ENCODE measurements at regions not wholly inside any gene's neighbourhood (a gene's known extent, or its start where the extent isn't known, plus 50 kb on each side); places are given as distances from the start of the nearest gene placed in this dataset.

DNA sequence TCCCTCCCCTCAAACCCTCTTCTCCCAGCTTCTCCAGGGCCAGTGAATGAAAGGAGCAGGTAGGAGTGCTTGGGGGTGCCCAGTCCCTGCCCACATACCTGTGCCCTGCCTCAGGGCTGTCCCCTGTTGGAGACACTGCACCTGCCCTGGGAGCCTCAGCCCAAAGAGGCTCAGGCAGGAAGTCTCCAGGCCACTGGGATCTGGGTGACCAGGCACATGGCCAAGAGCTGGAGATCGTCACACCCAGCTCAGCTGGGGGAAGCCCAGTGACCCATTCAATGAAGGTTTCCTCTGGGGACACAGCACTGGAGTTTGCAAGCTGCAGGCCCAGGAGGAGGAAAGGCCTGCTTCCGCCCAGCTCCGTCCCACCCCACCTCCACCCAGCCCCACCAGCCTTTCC lies 156.4 kb downstream of the ZFP36L2 start:
- no peak overlapping the region for H3K4me2 ChIP-seq (ENCODE audit: control insufficient read depth, extremely low read depth, insufficient read depth, low read depth, low read length)
- no peaks in the 10 kb centered on the region for H3K36me3 ChIP-seq (ENCODE audit: control insufficient read depth in 2 of 2, extremely low read depth in 1 of 2, insufficient read depth in 2 of 2, low read length in 2 of 2)
- TF ChIP-seq, protein P1, sequence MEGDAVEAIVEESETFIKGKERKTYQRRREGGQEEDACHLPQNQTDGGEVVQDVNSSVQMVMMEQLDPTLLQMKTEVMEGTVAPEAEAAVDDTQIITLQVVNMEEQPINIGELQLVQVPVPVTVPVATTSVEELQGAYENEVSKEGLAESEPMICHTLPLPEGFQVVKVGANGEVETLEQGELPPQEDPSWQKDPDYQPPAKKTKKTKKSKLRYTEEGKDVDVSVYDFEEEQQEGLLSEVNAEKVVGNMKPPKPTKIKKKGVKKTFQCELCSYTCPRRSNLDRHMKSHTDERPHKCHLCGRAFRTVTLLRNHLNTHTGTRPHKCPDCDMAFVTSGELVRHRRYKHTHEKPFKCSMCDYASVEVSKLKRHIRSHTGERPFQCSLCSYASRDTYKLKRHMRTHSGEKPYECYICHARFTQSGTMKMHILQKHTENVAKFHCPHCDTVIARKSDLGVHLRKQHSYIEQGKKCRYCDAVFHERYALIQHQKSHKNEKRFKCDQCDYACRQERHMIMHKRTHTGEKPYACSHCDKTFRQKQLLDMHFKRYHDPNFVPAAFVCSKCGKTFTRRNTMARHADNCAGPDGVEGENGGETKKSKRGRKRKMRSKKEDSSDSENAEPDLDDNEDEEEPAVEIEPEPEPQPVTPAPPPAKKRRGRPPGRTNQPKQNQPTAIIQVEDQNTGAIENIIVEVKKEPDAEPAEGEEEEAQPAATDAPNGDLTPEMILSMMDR (optimal IDR thresholded peaks at IDR 0.05 in 1 of 3, IDR thresholded peaks at IDR 0.05 in 1 of 3, conservative IDR thresholded peaks at IDR 0.05 in 1 of 3; ENCODE audit: extremely low read depth in 1 of 3, insufficient read depth in 2 of 3, low read length in 3 of 3), result no peak
- no peaks in the 10 kb centered on the region for H4K20me1 ChIP-seq (ENCODE audit: control insufficient read depth, extremely low read depth, insufficient read depth, low read length)
- no peak for DNase-seq (ENCODE audit: low read depth, low spot score)
- peaks cover 10% of the 10 kb centered on the region for H3K79me2 ChIP-seq (ENCODE audit: control insufficient read depth, insufficient read depth, low read length)
- no peak overlapping the region for H2AFZ ChIP-seq (ENCODE audit: control insufficient read depth, low read length)
- dilution Hi-C loops (cut with MboI; ENCODE audit: extremely low pct_ligation_motif_present, low sequenced_read_pairs), result no loop called here
- no peak overlapping the region for H3K9ac ChIP-seq (ENCODE audit: control insufficient read depth, extremely low read depth, insufficient read depth, low read length)
- no peaks in the 10 kb centered on the region for H3K9me1 ChIP-seq (ENCODE audit: control insufficient read depth, extremely low read depth, insufficient read depth, low read length)
- no peak for FAIRE-seq
- no peak overlapping the region for H3K4me3 ChIP-seq (ENCODE audit: control insufficient read depth in 2 of 3, extremely low read depth in 1 of 3, insufficient read depth in 2 of 3, low read depth in 1 of 3, low read length in 3 of 3)
- no peaks in the 10 kb centered on the region for H3K9me3 ChIP-seq (ENCODE audit: control insufficient read depth, low read depth, low read length)
- peaks cover 46% of the 10 kb centered on the region for H3K4me1 ChIP-seq (ENCODE audit: control insufficient read depth, extremely low read depth, insufficient read depth, low read length)
- no peak overlapping the region for H3K27ac ChIP-seq (ENCODE audit: control insufficient read depth, insufficient read depth, low read length)
- no peaks in the 10 kb centered on the region for H3K27me3 ChIP-seq (ENCODE audit: control insufficient read depth, extremely low read depth, insufficient read depth, low read length)

DNA sequence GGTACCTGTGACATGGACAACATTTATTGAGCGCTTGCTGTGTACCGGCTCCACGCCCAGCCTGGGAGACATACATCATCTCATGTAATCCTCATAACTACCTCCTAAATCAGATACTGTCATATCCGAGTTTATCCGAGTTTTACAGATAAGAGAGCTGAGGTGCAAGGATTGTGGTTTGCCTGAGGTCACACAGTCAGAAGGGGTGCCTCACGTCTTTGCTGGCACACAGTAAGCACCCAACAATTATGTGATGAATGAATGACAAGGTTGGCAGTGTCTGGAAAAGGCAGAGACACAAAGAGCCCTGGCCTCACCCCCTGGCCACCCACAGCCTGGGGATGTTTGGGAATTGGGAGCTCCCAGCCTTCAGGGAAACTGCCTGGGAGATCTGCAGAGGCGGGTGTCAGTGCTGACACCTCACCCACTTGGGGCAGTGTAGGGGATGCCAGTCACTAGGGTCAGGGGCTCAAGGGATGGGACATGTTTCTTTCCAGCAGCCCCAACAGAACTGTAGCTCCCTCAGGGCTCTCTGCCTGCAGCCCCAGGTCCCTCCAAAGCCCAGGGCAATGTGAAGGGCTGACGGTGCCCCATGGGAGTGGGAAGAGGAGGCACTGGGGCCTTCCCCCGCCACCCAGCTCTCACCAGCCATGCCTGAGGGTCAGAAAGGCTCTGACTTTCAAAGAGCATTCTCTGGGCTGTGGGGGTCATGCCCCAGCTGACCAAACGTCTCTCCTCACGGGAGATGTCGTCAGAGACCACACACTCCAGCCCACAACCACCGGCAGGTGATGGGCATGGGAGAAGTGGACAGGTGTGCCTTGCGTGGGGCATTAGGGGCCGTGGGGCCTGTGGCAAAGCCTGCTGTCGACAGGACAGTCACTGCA lies 157.5 kb downstream of the ZFP36L2 start:
- H3K36me3 ChIP-seq (ENCODE audit: control insufficient read depth in 2 of 2, extremely low read depth in 1 of 2, insufficient read depth in 2 of 2, low read length in 2 of 2), result no peaks in the 10 kb centered on the region
- H3K9ac ChIP-seq (ENCODE audit: control insufficient read depth, extremely low read depth, insufficient read depth, low read length), result peak overlapping the region; percentile 18
- no peaks in the 10 kb centered on the region for H3K9me3 ChIP-seq (ENCODE audit: control insufficient read depth, low read depth, low read length)
- dilution Hi-C loops (cut with MboI; ENCODE audit: extremely low pct_ligation_motif_present, low sequenced_read_pairs), result no loop called here
- FAIRE-seq, result peak; percentile 86
- H3K4me3 ChIP-seq (ENCODE audit: control insufficient read depth in 2 of 3, extremely low read depth in 1 of 3, insufficient read depth in 2 of 3, low read depth in 1 of 3, low read length in 3 of 3), result no peak overlapping the region
- H3K9me1 ChIP-seq (ENCODE audit: control insufficient read depth, extremely low read depth, insufficient read depth, low read length), result no peaks in the 10 kb centered on the region
- peak overlapping the region; percentile 13 for H3K27ac ChIP-seq (ENCODE audit: control insufficient read depth, insufficient read depth, low read length)
- no peaks in the 10 kb centered on the region for H4K20me1 ChIP-seq (ENCODE audit: control insufficient read depth, extremely low read depth, insufficient read depth, low read length)
- no peaks in the 10 kb centered on the region for H3K27me3 ChIP-seq (ENCODE audit: control insufficient read depth, extremely low read depth, insufficient read depth, low read length)
- peak overlapping the region; percentile 27 for H3K4me2 ChIP-seq (ENCODE audit: control insufficient read depth, extremely low read depth, insufficient read depth, low read depth, low read length)
- no peak for TF ChIP-seq EZH2 (IDR thresholded peaks at IDR 0.05; ENCODE audit: low read length)
- TF ChIP-seq, protein P1 (optimal IDR thresholded peaks at IDR 0.05 in 1 of 3, IDR thresholded peaks at IDR 0.05 in 1 of 3, conservative IDR thresholded peaks at IDR 0.05 in 1 of 3; ENCODE audit: extremely low read depth in 1 of 3, insufficient read depth in 2 of 3, low read length in 3 of 3), result no peak
- DNase-seq (ENCODE audit: low read depth, low spot score), result no peak
- H3K79me2 ChIP-seq (ENCODE audit: control insufficient read depth, insufficient read depth, low read length), result peaks cover 4% of the 10 kb centered on the region
- H2AFZ ChIP-seq (ENCODE audit: control insufficient read depth, low read length), result no peak overlapping the region
- H3K4me1 ChIP-seq (ENCODE audit: control insufficient read depth, extremely low read depth, insufficient read depth, low read length), result peaks cover 35% of the 10 kb centered on the region

Data from keratinocyte (primary cell).